GM12878 (cell line): ENCODE measurements at regions not wholly inside any gene's neighbourhood (a gene's known extent, or its start where the extent isn't known, plus 50 kb on each side); places are given as distances from the start of the nearest gene placed in this dataset.

Experiments
- CREB1 ChIP-seq: IDR thresholded peaks from 2 replicates; pipeline ENCODE4 v1.6.1; 2012; ENCODE audit warnings: low read depth, mild to moderate bottlenecking, inconsistent platforms
- EP300 ChIP-seq, 2 experiments: fragments of 150-350 bp in 1 of 2; IDR thresholded peaks; 2 replicates each; pipeline ENCODE4 v1.6.1; 2011 to 2012; ENCODE audit warnings: low read depth in 2 of 2, low read length in 2 of 2, borderline replicate concordance in 1 of 2, improper control_type of control experiment in 1 of 2, inconsistent platforms in 1 of 2; ENCODE audit not compliant: control insufficient read depth in 1 of 2
- ESRRA ChIP-seq: IDR thresholded peaks from 2 replicates; pipeline ENCODE4 v1.6.1; 2012; ENCODE audit warnings: mild to moderate bottlenecking, low read length, improper control_type of control experiment
- HDAC2 ChIP-seq: fragments of 200-600 bp; sonication (generic); IDR thresholded peaks from 2 replicates; pipeline ENCODE4 v1.6.1; 2017
- POLR2A ChIP-seq: IDR thresholded peaks from 2 replicates; pipeline ENCODE4 v1.6.1; 2011; ENCODE audit warnings: low read depth, mild to moderate bottlenecking, low read length
- POLR2AphosphoS5 ChIP-seq: IDR thresholded peaks from 2 replicates; pipeline ENCODE4 v1.6.1; 2011; ENCODE audit warnings: mild to moderate bottlenecking, low read length, inconsistent platforms
- RAD51 ChIP-seq: fragments of 450-650 bp; IDR thresholded peaks from 2 replicates; pipeline ENCODE4 v1.6.1; 2016; ENCODE audit warnings: moderate library complexity, mild to moderate bottlenecking, inconsistent platforms
- TARDBP ChIP-seq: IDR thresholded peaks from 2 replicates; pipeline ENCODE4 v1.6.1; 2016; ENCODE audit warnings: borderline replicate concordance
- TF ChIP-seq, protein P1 (sequence below), 3 experiments: IDR thresholded peaks in 2 of 3; conservative IDR thresholded peaks in 1 of 3; 2 replicates each; pipeline ENCODE4 v1.5.1; 2011; ENCODE audit warnings: low read depth in 3 of 3, low read length in 3 of 3, mild to moderate bottlenecking in 3 of 3, control low read depth in 2 of 3, moderate library complexity in 2 of 3, inconsistent platforms in 1 of 3, mixed read lengths in 1 of 3; ENCODE audit not compliant: control insufficient read depth in 2 of 3, insufficient read depth in 1 of 3; ENCODE audit errors: extremely low read depth in 1 of 3
- TF ChIP-seq, protein P2 (sequence below): IDR thresholded peaks from 2 replicates; pipeline ENCODE4 v1.6.1; 2012; ENCODE audit warnings: low read depth, low read length, improper control_type of control experiment
- TF ChIP-seq, protein P3 (sequence below): IDR thresholded peaks from 2 replicates; pipeline ENCODE4 v1.6.1; 2012; ENCODE audit warnings: low read length, inconsistent platforms
- TF ChIP-seq, protein P4 (sequence below): fragments of 450-650 bp; IDR thresholded peaks from 2 replicates; pipeline ENCODE4 v1.6.1; 2018; ENCODE audit warnings: mild to moderate bottlenecking, low read depth, moderate library complexity; ENCODE audit not compliant: partially characterized antibody

DNA sequence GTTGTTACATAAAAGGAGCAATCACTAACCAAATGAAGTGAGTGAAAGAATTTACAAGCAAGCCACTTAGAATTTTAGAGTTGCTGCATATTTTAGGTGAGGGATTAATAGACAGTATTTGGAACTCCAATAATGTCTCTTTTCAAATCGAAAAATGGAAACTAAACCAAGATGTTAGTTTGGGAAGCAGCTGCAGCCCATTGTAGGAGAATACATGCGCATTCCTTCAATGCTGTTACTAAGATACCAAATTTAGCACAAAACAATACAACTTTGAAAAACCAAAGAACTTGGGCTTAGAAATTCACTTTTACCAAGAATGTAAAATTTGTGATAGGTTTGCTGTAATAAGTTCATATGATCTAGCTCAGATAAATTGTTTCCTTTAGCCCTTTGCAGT, 411.8 kb upstream of the CDH6 start:
- TF ChIP-seq CREB1, result no peak
- TF ChIP-seq, protein P1, sequence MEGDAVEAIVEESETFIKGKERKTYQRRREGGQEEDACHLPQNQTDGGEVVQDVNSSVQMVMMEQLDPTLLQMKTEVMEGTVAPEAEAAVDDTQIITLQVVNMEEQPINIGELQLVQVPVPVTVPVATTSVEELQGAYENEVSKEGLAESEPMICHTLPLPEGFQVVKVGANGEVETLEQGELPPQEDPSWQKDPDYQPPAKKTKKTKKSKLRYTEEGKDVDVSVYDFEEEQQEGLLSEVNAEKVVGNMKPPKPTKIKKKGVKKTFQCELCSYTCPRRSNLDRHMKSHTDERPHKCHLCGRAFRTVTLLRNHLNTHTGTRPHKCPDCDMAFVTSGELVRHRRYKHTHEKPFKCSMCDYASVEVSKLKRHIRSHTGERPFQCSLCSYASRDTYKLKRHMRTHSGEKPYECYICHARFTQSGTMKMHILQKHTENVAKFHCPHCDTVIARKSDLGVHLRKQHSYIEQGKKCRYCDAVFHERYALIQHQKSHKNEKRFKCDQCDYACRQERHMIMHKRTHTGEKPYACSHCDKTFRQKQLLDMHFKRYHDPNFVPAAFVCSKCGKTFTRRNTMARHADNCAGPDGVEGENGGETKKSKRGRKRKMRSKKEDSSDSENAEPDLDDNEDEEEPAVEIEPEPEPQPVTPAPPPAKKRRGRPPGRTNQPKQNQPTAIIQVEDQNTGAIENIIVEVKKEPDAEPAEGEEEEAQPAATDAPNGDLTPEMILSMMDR (IDR thresholded peaks at IDR 0.05 in 2 of 3, conservative IDR thresholded peaks at IDR 0.05 in 1 of 3; ENCODE audit: control insufficient read depth in 2 of 3, extremely low read depth in 1 of 3, insufficient read depth in 1 of 3, low read depth in 3 of 3, low read length in 3 of 3), result no peak
- TF ChIP-seq, protein P2, sequence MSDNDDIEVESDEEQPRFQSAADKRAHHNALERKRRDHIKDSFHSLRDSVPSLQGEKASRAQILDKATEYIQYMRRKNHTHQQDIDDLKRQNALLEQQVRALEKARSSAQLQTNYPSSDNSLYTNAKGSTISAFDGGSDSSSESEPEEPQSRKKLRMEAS, result no peak
- no peak for TF ChIP-seq HDAC2
- TF ChIP-seq, protein P3, sequence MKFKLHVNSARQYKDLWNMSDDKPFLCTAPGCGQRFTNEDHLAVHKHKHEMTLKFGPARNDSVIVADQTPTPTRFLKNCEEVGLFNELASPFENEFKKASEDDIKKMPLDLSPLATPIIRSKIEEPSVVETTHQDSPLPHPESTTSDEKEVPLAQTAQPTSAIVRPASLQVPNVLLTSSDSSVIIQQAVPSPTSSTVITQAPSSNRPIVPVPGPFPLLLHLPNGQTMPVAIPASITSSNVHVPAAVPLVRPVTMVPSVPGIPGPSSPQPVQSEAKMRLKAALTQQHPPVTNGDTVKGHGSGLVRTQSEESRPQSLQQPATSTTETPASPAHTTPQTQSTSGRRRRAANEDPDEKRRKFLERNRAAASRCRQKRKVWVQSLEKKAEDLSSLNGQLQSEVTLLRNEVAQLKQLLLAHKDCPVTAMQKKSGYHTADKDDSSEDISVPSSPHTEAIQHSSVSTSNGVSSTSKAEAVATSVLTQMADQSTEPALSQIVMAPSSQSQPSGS, result no peak
- no peak for TF ChIP-seq TARDBP
- TF ChIP-seq POLR2A, result no peak
- no peak for TF ChIP-seq POLR2AphosphoS5
- no peak for TF ChIP-seq ESRRA
- TF ChIP-seq EP300 (IDR thresholded peaks at IDR 0.05; ENCODE audit: borderline replicate concordance in 1 of 2, control insufficient read depth in 1 of 2, low read depth in 2 of 2, low read length in 2 of 2), result no peak
- TF ChIP-seq, protein P4, sequence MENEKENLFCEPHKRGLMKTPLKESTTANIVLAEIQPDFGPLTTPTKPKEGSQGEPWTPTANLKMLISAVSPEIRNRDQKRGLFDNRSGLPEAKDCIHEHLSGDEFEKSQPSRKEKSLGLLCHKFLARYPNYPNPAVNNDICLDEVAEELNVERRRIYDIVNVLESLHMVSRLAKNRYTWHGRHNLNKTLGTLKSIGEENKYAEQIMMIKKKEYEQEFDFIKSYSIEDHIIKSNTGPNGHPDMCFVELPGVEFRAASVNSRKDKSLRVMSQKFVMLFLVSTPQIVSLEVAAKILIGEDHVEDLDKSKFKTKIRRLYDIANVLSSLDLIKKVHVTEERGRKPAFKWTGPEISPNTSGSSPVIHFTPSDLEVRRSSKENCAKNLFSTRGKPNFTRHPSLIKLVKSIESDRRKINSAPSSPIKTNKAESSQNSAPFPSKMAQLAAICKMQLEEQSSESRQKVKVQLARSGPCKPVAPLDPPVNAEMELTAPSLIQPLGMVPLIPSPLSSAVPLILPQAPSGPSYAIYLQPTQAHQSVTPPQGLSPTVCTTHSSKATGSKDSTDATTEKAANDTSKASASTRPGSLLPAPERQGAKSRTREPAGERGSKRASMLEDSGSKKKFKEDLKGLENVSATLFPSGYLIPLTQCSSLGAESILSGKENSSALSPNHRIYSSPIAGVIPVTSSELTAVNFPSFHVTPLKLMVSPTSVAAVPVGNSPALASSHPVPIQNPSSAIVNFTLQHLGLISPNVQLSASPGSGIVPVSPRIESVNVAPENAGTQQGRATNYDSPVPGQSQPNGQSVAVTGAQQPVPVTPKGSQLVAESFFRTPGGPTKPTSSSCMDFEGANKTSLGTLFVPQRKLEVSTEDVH, result no peak
- no peak for TF ChIP-seq RAD51
